Lower leg skin (tissue), 3 donors: ENCODE measurements at regions not wholly inside any gene's neighbourhood (a gene's known extent, or its start where the extent isn't known, plus 50 kb on each side); places are given as distances from the start of the nearest gene placed in this dataset.

Experiments used
- CTCF ChIP-seq, 3 donors: fragments of 450-650 bp; IDR thresholded peaks; one replicate each; pipeline ENCODE4 v1.5.1; 2016; ENCODE audit warnings: antibody characterized with exemption in 3 of 3, mild to moderate bottlenecking in 3 of 3, moderate library complexity in 2 of 3
- POLR2A ChIP-seq, 2 donors: fragments of 450-650 bp; IDR thresholded peaks; one replicate each; pipeline ENCODE4 v1.6.1; 2016 to 2017; ENCODE audit warnings: antibody characterized with exemption in 2 of 2, mild to moderate bottlenecking in 1 of 2, moderate library complexity in 1 of 2

GRCh38 chr13:72462726-72463125, 264.7 kb downstream of the MZT1 start:
- TF ChIP-seq CTCF (IDR thresholded peaks at IDR 0.05) = no peak
- no peak for TF ChIP-seq POLR2A (IDR thresholded peaks at IDR 0.05)
